Activated T-cell treated with anti-CD3 and anti-CD28 coated beads, Interleukin-2, amount 50 U/mL, for 24 hours (primary cell): ENCODE measurements at regions not wholly inside any gene's neighbourhood (a gene's known extent, or its start where the extent isn't known, plus 50 kb on each side); places are given as distances from the start of the nearest gene placed in this dataset.

Experiments used
- DNase-seq: peaks from one replicate; pipeline ENCODE4 v3.0.0-alpha.2; 2020
- H3K27ac Mint-ChIP-seq: 2 replicates; pipeline ENCODE4 v1.8.0; 2020; ENCODE audit warnings: mild to moderate bottlenecking, mixed read lengths
- H3K27me3 Mint-ChIP-seq: 2 replicates; pipeline ENCODE4 v1.8.0; 2020; ENCODE audit warnings: mixed read lengths
- H3K36me3 Mint-ChIP-seq: 2 replicates; pipeline ENCODE4 v1.8.0; 2020; ENCODE audit warnings: low read depth, mixed read lengths
- H3K4me1 Mint-ChIP-seq: 2 replicates; pipeline ENCODE4 v1.8.0; 2020; ENCODE audit warnings: low read depth, mixed read lengths
- H3K4me3 Mint-ChIP-seq: 2 replicates; pipeline ENCODE4 v1.8.0; 2020; ENCODE audit warnings: mild to moderate bottlenecking, moderate library complexity, mixed read lengths
- H3K9me3 Mint-ChIP-seq: 2 replicates; pipeline ENCODE4 v1.8.0; 2020; ENCODE audit warnings: mixed read lengths

- no peak for DNase-seq
- H3K27me3 Mint-ChIP-seq, result peaks cover 11% of the 10 kb centered on the region
- no peak overlapping the region for H3K27ac Mint-ChIP-seq
- H3K4me1 Mint-ChIP-seq, result peaks cover 6% of the 10 kb centered on the region
- H3K4me3 Mint-ChIP-seq, result no peak overlapping the region
- H3K36me3 Mint-ChIP-seq, result no peaks in the 10 kb centered on the region
- H3K9me3 Mint-ChIP-seq, result no peaks in the 10 kb centered on the region
Measured at GRCh38 chr6:139693735-139694134, 319.3 kb upstream of the CITED2 start.

GRCh38 chr6:139690007-139690406 is 315.6 kb upstream of the CITED2 start:
- Mint-ChIP-seq H3K9me3 (no peaks in the 10 kb centered on the region), H3K4me1 (peaks cover 2% of the 10 kb centered on the region), H3K27me3 (peaks cover 8% of the 10 kb centered on the region), H3K36me3 (no peaks in the 10 kb centered on the region), H3K27ac (no peak overlapping the region), H3K4me3 (no peak overlapping the region)
- no peak for DNase-seq

GRCh38 chr6:139687055-139687454 is 312.6 kb upstream of the CITED2 start:
- Mint-ChIP-seq H3K27me3 (peaks cover 4% of the 10 kb centered on the region), H3K9me3 (no peaks in the 10 kb centered on the region), H3K4me1 (peaks cover 2% of the 10 kb centered on the region), H3K4me3 (no peak overlapping the region), H3K27ac (no peak overlapping the region), H3K36me3 (no peaks in the 10 kb centered on the region)
- DNase-seq, result no peak

GRCh38 chr6:139686308-139686707 is 311.9 kb upstream of the CITED2 start:
- no peak for DNase-seq
- Mint-ChIP-seq H3K36me3 (no peaks in the 10 kb centered on the region), H3K4me3 (no peak overlapping the region), H3K9me3 (no peaks in the 10 kb centered on the region), H3K27ac (no peak overlapping the region), H3K27me3 (peaks cover under 1% of the 10 kb centered on the region), H3K4me1 (peaks cover 2% of the 10 kb centered on the region)

GRCh38 chr6:139685009-139685408 is 310.6 kb upstream of the CITED2 start:
- DNase-seq, result no peak
- peaks cover 2% of the 10 kb centered on the region for H3K4me1 Mint-ChIP-seq
- H3K9me3 Mint-ChIP-seq, result no peaks in the 10 kb centered on the region
- no peak overlapping the region for H3K27ac Mint-ChIP-seq
- H3K36me3 Mint-ChIP-seq, result no peaks in the 10 kb centered on the region
- no peak overlapping the region for H3K4me3 Mint-ChIP-seq
- H3K27me3 Mint-ChIP-seq, result no peaks in the 10 kb centered on the region

- H3K36me3 Mint-ChIP-seq, result no peaks in the 10 kb centered on the region
- no peak for DNase-seq
- no peak overlapping the region for H3K4me3 Mint-ChIP-seq
- no peaks in the 10 kb centered on the region for H3K9me3 Mint-ChIP-seq
- H3K4me1 Mint-ChIP-seq, result no peaks in the 10 kb centered on the region
- no peaks in the 10 kb centered on the region for H3K27me3 Mint-ChIP-seq
- no peak overlapping the region for H3K27ac Mint-ChIP-seq
Measured at GRCh38 chr6:139680819-139681218, 306.4 kb upstream of the CITED2 start.

GRCh38 chr6:139679516-139680179 is 305.2 kb upstream of the CITED2 start:
- Mint-ChIP-seq H3K27me3 (no peaks in the 10 kb centered on the region), H3K9me3 (no peaks in the 10 kb centered on the region), H3K27ac (no peak overlapping the region), H3K36me3 (no peaks in the 10 kb centered on the region), H3K4me1 (no peaks in the 10 kb centered on the region), H3K4me3 (no peak overlapping the region)
- DNase-seq, result no peak

GRCh38 chr6:139676718-139677117 is 302.3 kb upstream of the CITED2 start:
- H3K9me3 Mint-ChIP-seq, result no peaks in the 10 kb centered on the region
- no peak overlapping the region for H3K4me3 Mint-ChIP-seq
- H3K36me3 Mint-ChIP-seq, result no peaks in the 10 kb centered on the region
- H3K27ac Mint-ChIP-seq, result no peak overlapping the region
- H3K27me3 Mint-ChIP-seq, result no peaks in the 10 kb centered on the region
- DNase-seq, result no peak
- H3K4me1 Mint-ChIP-seq, result no peaks in the 10 kb centered on the region

- no peak for DNase-seq
- Mint-ChIP-seq H3K4me3 (no peak overlapping the region), H3K9me3 (peaks cover 18% of the 10 kb centered on the region), H3K27me3 (peaks cover 14% of the 10 kb centered on the region), H3K27ac (no peak overlapping the region), H3K4me1 (no peaks in the 10 kb centered on the region), H3K36me3 (no peaks in the 10 kb centered on the region)
Measured at GRCh38 chr6:139666284-139666683, 291.8 kb upstream of the CITED2 start.

GRCh38 chr6:139663996-139664395 is 289.5 kb upstream of the CITED2 start:
- H3K4me3 Mint-ChIP-seq, result no peak overlapping the region
- H3K4me1 Mint-ChIP-seq, result no peaks in the 10 kb centered on the region
- no peak overlapping the region for H3K27ac Mint-ChIP-seq
- H3K9me3 Mint-ChIP-seq, result peaks cover 18% of the 10 kb centered on the region
- no peak for DNase-seq
- peaks cover 17% of the 10 kb centered on the region for H3K27me3 Mint-ChIP-seq
- no peaks in the 10 kb centered on the region for H3K36me3 Mint-ChIP-seq

- DNase-seq, result no peak
- Mint-ChIP-seq H3K27me3 (peaks cover 4% of the 10 kb centered on the region), H3K4me3 (no peak overlapping the region), H3K27ac (no peak overlapping the region), H3K4me1 (no peaks in the 10 kb centered on the region), H3K36me3 (no peaks in the 10 kb centered on the region), H3K9me3 (peaks cover 4% of the 10 kb centered on the region)
Measured at GRCh38 chr6:139659711-139660110, 285.3 kb upstream of the CITED2 start.

- H3K27ac Mint-ChIP-seq, result no peak overlapping the region
- peaks cover 4% of the 10 kb centered on the region for H3K27me3 Mint-ChIP-seq
- H3K4me3 Mint-ChIP-seq, result no peak overlapping the region
- H3K4me1 Mint-ChIP-seq, result no peaks in the 10 kb centered on the region
- no peaks in the 10 kb centered on the region for H3K36me3 Mint-ChIP-seq
- H3K9me3 Mint-ChIP-seq, result peaks cover 3% of the 10 kb centered on the region
- no peak for DNase-seq
Measured at GRCh38 chr6:139659196-139659595, 284.7 kb upstream of the CITED2 start.

- no peaks in the 10 kb centered on the region for H3K9me3 Mint-ChIP-seq
- H3K4me1 Mint-ChIP-seq, result no peaks in the 10 kb centered on the region
- no peaks in the 10 kb centered on the region for H3K36me3 Mint-ChIP-seq
- H3K27ac Mint-ChIP-seq, result no peak overlapping the region
- no peak overlapping the region for H3K4me3 Mint-ChIP-seq
- no peak for DNase-seq
- peaks cover 4% of the 10 kb centered on the region for H3K27me3 Mint-ChIP-seq
Measured at GRCh38 chr6:139657119-139657518, 282.7 kb upstream of the CITED2 start.

- no peaks in the 10 kb centered on the region for H3K36me3 Mint-ChIP-seq
- no peak for DNase-seq
- no peak overlapping the region for H3K27ac Mint-ChIP-seq
- H3K4me3 Mint-ChIP-seq, result no peak overlapping the region
- H3K4me1 Mint-ChIP-seq, result no peaks in the 10 kb centered on the region
- H3K9me3 Mint-ChIP-seq, result no peaks in the 10 kb centered on the region
- H3K27me3 Mint-ChIP-seq, result peaks cover under 1% of the 10 kb centered on the region
Measured at GRCh38 chr6:139655783-139656705, 281.6 kb upstream of the CITED2 start.
